ENCODE measurements at regions not wholly inside any gene's neighbourhood (a gene's known extent, or its start where the extent isn't known, plus 50 kb on each side); places are given as distances from the start of the nearest gene placed in this dataset.

DNA sequence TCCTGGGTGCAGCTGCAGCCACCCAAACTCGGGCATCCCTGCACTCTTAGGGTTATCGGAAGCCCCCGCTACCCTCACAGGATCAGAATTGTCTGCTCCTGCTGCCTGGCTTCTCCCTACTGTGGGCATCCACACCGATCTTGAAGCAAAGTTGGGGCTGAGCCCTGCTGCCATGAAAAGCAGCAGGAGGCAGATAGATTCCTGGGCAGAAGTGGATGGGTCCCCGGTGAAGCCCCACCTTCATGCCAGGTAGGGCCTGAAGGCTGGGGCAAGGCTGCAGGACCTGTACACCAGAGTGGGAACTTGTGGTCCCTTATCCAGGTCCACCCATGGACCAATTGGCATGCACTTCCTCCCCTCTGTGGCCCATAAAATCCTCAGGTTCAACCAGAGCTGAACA is 922.6 kb upstream of the KCND2 start:
- H3K4me3 ChIP-seq (replicated peaks in 1 of 2; ENCODE audit: low read depth in 2 of 2, low read length in 2 of 2), result no peak overlapping the region
- DNase-seq (ENCODE audit: low read depth in 2 of 2), result no peak
- TF ChIP-seq, protein P1, sequence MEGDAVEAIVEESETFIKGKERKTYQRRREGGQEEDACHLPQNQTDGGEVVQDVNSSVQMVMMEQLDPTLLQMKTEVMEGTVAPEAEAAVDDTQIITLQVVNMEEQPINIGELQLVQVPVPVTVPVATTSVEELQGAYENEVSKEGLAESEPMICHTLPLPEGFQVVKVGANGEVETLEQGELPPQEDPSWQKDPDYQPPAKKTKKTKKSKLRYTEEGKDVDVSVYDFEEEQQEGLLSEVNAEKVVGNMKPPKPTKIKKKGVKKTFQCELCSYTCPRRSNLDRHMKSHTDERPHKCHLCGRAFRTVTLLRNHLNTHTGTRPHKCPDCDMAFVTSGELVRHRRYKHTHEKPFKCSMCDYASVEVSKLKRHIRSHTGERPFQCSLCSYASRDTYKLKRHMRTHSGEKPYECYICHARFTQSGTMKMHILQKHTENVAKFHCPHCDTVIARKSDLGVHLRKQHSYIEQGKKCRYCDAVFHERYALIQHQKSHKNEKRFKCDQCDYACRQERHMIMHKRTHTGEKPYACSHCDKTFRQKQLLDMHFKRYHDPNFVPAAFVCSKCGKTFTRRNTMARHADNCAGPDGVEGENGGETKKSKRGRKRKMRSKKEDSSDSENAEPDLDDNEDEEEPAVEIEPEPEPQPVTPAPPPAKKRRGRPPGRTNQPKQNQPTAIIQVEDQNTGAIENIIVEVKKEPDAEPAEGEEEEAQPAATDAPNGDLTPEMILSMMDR (IDR thresholded peaks at IDR 0.05; ENCODE audit: low read depth, low read length), result no peak

DNA sequence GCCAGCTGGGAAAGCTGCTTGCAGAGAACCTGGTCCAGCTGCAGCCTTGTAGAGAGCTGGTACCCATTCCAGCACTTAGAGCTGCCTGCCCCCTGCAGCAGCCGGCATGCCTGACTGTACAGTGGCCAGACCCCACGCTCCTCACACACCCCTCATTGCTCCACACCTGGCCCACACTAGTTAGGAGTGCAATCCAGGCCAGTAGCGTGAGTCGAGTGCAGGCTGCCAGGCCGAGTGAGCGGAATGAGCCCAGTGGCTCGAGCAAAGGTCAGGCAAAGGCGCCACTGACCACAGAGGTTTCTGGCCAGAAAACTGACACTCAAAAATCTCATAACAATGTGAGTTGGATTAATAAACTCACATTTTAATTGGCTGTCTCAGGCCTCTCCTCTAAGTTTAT is 921.7 kb upstream of the KCND2 start:
- no peak for DNase-seq (ENCODE audit: low read depth in 2 of 2)
- no peak overlapping the region for H3K4me3 ChIP-seq (replicated peaks in 1 of 2; ENCODE audit: low read depth in 2 of 2, low read length in 2 of 2)
- TF ChIP-seq, protein P1 (IDR thresholded peaks at IDR 0.05; ENCODE audit: low read depth, low read length), result no peak

DNA sequence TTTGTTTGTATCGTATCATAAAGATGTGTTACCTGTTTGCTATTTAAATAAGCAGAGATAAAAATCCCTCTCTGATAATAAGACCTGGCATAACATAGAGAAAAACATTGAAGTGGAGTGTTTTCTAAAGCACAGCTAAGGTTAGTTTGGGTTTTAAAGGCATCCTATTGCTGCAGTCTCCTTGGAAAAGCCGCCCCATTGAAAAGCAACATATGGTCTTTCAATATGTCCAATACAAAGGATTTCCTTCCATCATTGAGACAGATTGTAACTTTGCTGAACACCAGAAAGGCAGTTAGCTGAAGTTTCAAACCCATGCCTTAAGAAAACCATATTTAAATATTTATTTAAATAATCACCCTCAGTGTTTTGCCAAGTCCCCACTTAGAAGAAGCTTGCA is 898.5 kb upstream of the KCND2 start:
- TF ChIP-seq, protein P1 (IDR thresholded peaks at IDR 0.05; ENCODE audit: low read depth, low read length), result no peak

DNA sequence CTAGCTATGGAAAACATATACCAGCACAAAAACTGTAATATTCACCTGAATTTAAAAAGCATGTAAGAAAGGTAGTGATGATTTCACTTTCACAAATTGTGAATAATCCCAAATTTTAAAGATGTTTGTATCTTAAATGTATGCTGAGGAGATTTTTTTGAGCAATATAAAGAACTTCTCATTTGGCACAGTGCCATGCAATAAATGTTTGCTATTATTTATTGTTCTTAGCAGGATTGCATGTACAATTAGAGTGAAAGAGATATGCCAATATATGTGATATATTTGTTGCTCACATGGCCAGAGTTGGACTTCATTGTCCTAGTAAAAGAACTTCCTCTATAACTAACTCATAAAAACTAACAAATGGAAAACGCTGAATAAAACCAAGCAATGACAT is 895.1 kb upstream of the KCND2 start:
- DNase-seq (ENCODE audit: low read depth in 2 of 2), result no peak
- no peak overlapping the region for H3K4me3 ChIP-seq (replicated peaks in 1 of 2; ENCODE audit: low read depth in 2 of 2, low read length in 2 of 2)
- TF ChIP-seq, protein P1 (IDR thresholded peaks at IDR 0.05; ENCODE audit: low read depth, low read length), result no peak

More for the DNA sequence above, 898.5 kb upstream of the KCND2 start:
- H3K4me3 ChIP-seq (replicated peaks in 1 of 2; ENCODE audit: low read depth in 2 of 2, low read length in 2 of 2), result no peak overlapping the region
- DNase-seq (ENCODE audit: low read depth in 2 of 2), result no peak

DNA sequence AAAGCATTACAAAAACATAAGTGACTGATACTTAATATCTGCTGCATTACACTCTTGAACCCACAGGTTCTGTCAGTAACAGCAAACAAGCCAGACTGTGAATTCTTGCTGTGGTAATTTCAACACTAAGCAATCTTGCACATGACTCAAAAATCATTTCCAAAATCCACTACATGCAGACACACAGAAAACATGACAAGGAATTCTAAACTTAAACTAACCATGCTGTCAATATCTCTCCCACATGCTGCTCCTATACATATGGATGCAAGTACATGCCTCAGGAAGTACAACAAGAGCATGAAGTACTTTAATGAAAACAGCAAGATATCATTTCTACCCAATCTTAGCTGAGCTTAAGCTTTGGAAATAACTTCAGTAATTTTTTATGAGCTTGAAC is 890.2 kb upstream of the KCND2 start:
- TF ChIP-seq, protein P1 (IDR thresholded peaks at IDR 0.05; ENCODE audit: low read depth, low read length), result no peak
- no peak overlapping the region for H3K4me3 ChIP-seq (replicated peaks in 1 of 2; ENCODE audit: low read depth in 2 of 2, low read length in 2 of 2)
- no peak for DNase-seq (ENCODE audit: low read depth in 2 of 2)

DNA sequence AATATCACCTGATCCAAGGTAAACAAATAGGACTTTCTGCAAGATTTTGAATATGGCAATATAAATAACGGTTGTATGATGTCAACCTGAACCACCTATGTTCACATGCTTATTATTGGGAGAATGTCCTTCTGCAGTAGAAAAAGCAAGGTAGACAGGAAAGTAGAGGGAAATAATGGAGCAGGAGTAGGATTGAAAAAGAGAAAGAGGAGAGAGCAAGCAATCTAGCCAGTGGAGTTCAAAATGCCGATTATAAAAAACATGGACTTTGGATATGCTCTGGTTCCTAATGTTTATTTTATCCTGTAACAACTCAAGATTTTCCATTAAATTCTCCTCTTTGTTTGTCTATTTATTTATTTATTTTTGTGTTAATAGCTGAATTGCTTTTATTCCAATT is 878.0 kb upstream of the KCND2 start:
- no peak for DNase-seq (ENCODE audit: low read depth in 2 of 2)
- TF ChIP-seq, protein P1 (IDR thresholded peaks at IDR 0.05; ENCODE audit: low read depth, low read length), result no peak
- no peak overlapping the region for H3K4me3 ChIP-seq (replicated peaks in 1 of 2; ENCODE audit: low read depth in 2 of 2, low read length in 2 of 2)

DNA sequence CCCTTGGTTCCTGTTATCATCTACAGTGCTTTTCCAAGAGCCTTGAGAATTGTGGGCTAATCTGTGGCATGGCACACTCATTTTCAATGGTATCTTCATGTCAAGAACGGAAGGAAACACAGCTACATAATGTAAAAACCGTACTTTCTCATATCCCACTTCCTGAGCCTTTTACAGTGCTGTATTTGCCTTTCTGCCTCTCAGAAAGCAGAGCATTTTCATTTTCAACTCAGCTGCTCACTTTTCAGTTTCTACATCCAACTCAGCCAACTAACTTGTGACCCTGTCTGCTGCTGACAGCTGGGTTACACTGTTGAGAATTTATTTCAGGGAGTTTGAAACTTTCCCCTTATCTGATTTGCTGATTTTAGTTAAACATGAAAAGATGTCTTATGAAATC is 875.8 kb upstream of the KCND2 start:
- DNase-seq (ENCODE audit: low read depth in 2 of 2), result no peak
- H3K4me3 ChIP-seq (replicated peaks in 1 of 2; ENCODE audit: low read depth in 2 of 2, low read length in 2 of 2), result no peak overlapping the region
- TF ChIP-seq, protein P1 (IDR thresholded peaks at IDR 0.05; ENCODE audit: low read depth, low read length), result no peak
